OCI-LY7 (cell line): ENCODE measurements at regions not wholly inside any gene's neighbourhood (a gene's known extent, or its start where the extent isn't known, plus 50 kb on each side); places are given as distances from the start of the nearest gene placed in this dataset.

Experiments used
- BruUV-seq: library from RNA; stranded (reverse); fragments of 400-500 nt; replicated peaks from 2 replicates; lab custom pipeline; 2021; lab: Mats Ljungman, UMichigan
- CTCF ChIA-PET: fragments of 300-600 bp; sonication (Branson Sonifier 250); formaldehyde crosslinking; loops from one replicate; lab custom pipeline; 2022; ENCODE audit warnings: antibody characterized with exemption; ENCODE audit not compliant: unreplicated experiment; lab: Charles Lee
- POLR2A ChIA-PET: fragments of 300-600 bp; sonication (Branson Sonifier 250); formaldehyde crosslinking; loops from one replicate; lab custom pipeline; 2022; ENCODE audit warnings: antibody characterized with exemption; lab: Charles Lee
- DNase-seq: peaks from one replicate; pipeline ENCODE4 v3.0.0-alpha.2; 2015; ENCODE audit warnings: low spot score
- H2AFZ ChIP-seq: fragments of 200-600 bp; sonication (generic), shearing (Covaris generic); 2 replicates; pipeline ENCODE4 v1.6.1; 2014; ENCODE audit warnings: mild to moderate bottlenecking, antibody characterized with exemption, low read length, moderate library complexity
- H3K27ac ChIP-seq: fragments of 200-600 bp; sonication (generic); 2 replicates; pipeline ENCODE4 v1.5.1; 2014; ENCODE audit warnings: mixed run types, low read depth, mild to moderate bottlenecking, moderate library complexity, low read length, inconsistent platforms; ENCODE audit not compliant: poor library complexity, severe bottlenecking
- H3K36me3 ChIP-seq: fragments of 200-600 bp; sonication (generic); 2 replicates; pipeline ENCODE4 v1.6.1; 2014; ENCODE audit warnings: mild to moderate bottlenecking, antibody characterized with exemption, low read length, moderate library complexity, mixed read lengths; ENCODE audit not compliant: insufficient read depth
- H3K4me1 ChIP-seq: fragments of 200-600 bp; sonication (generic); 2 replicates; pipeline ENCODE4 v1.5.1; 2014; ENCODE audit warnings: mild to moderate bottlenecking, low read length; ENCODE audit not compliant: insufficient read depth, poor library complexity, severe bottlenecking
- H3K4me2 ChIP-seq: fragments of 200-600 bp; sonication (generic); 2 replicates; pipeline ENCODE4 v1.6.1; 2014; ENCODE audit warnings: mild to moderate bottlenecking, low read length
- H3K4me3 ChIP-seq: fragments of 200-600 bp; sonication (generic); 2 replicates; pipeline ENCODE4 v1.5.1; 2014; ENCODE audit warnings: mild to moderate bottlenecking, low read depth, low read length; ENCODE audit not compliant: poor library complexity, severe bottlenecking
- H3K79me2 ChIP-seq: fragments of 200-600 bp; sonication (generic); 2 replicates; pipeline ENCODE4 v1.6.1; 2016; ENCODE audit warnings: low read depth, mild to moderate bottlenecking, low read length, moderate library complexity, mixed read lengths; ENCODE audit not compliant: insufficient read depth
- H3K9me2 ChIP-seq: fragments of 200-600 bp; sonication (generic); 2 replicates; pipeline ENCODE4 v1.6.1; 2016; ENCODE audit warnings: mild to moderate bottlenecking, low read length, mixed read lengths; ENCODE audit not compliant: insufficient read depth
- H3K9me3 ChIP-seq: fragments of 200-600 bp; sonication (generic); 2 replicates; pipeline ENCODE4 v1.6.1; 2014; ENCODE audit warnings: mild to moderate bottlenecking, mixed run types, low read length, mixed read lengths
- H4K20me1 ChIP-seq: fragments of 200-600 bp; sonication (generic); 2 replicates; pipeline ENCODE4 v1.6.1; 2014; ENCODE audit warnings: mild to moderate bottlenecking, antibody characterized with exemption, low read length, moderate library complexity, mixed read lengths; ENCODE audit not compliant: insufficient read depth
- CTCF ChIP-seq: fragments of 200-600 bp; sonication (generic); conservative IDR thresholded peaks from 2 replicates; pipeline ENCODE4 v1.5.1; 2014; ENCODE audit warnings: mild to moderate bottlenecking, antibody characterized with exemption, low read length, moderate library complexity, mixed read lengths
- EZH2phosphoT487 ChIP-seq: fragments of 200-600 bp; sonication (generic); IDR thresholded peaks from 2 replicates; pipeline ENCODE4 v1.6.1; 2018; ENCODE audit warnings: low read depth, borderline replicate concordance, mild to moderate bottlenecking, mixed run types, antibody characterized with exemption, low read length, moderate library complexity, mixed read lengths
- intact Hi-C: fragments of 100-400 bp; cut with micrococcal nuclease; formaldehyde crosslinking; loops from one replicate; pipeline ENCODE4 v1.10.0; 2022; ENCODE audit not compliant: unreplicated experiment

- DNase-seq: no peak
- no peaks in the 10 kb centered on the region for H3K9me3 ChIP-seq
- ChIA-PET POLR2A (no interaction called here), CTCF (no interaction called here)
- no peaks in the 10 kb centered on the region for H4K20me1 ChIP-seq
- no peak overlapping the region for H3K4me2 ChIP-seq
- no peak overlapping the region for H3K4me3 ChIP-seq
- intact Hi-C loops: no loop called here
- H3K9me2 ChIP-seq: no peaks in the 10 kb centered on the region
- no peaks in the 10 kb centered on the region for H3K4me1 ChIP-seq
- H2AFZ ChIP-seq: no peak overlapping the region
- no TSS peak for BruUV-seq
- no peaks in the 10 kb centered on the region for H3K79me2 ChIP-seq
- no peak overlapping the region for H3K27ac ChIP-seq
- TF ChIP-seq EZH2phosphoT487 (no peak), CTCF (no peak)
- no peaks in the 10 kb centered on the region for H3K36me3 ChIP-seq
Measured at GRCh38 chr14:53788566-53788965, 168.1 kb downstream of the BMP4 start.

- H3K9me2 ChIP-seq: no peaks in the 10 kb centered on the region
- H3K9me3 ChIP-seq: no peaks in the 10 kb centered on the region
- no peak overlapping the region for H3K4me3 ChIP-seq
- no peak overlapping the region for H3K4me2 ChIP-seq
- H4K20me1 ChIP-seq: no peaks in the 10 kb centered on the region
- no peak overlapping the region for H3K27ac ChIP-seq
- no peak overlapping the region for H2AFZ ChIP-seq
- no peak for TF ChIP-seq EZH2phosphoT487
- no peak for TF ChIP-seq CTCF
- no peaks in the 10 kb centered on the region for H3K4me1 ChIP-seq
- CTCF ChIA-PET: no interaction called here
- no peaks in the 10 kb centered on the region for H3K79me2 ChIP-seq
- no peak for DNase-seq
- intact Hi-C loops: no loop called here
- BruUV-seq: no TSS peak
- no peaks in the 10 kb centered on the region for H3K36me3 ChIP-seq
- POLR2A ChIA-PET: no interaction called here
Measured at GRCh38 chr14:53786045-53786444, 170.6 kb downstream of the BMP4 start.

- no peaks in the 10 kb centered on the region for H3K79me2 ChIP-seq
- no peak overlapping the region for H3K27ac ChIP-seq
- H3K4me3 ChIP-seq: no peak overlapping the region
- H3K9me2 ChIP-seq: no peaks in the 10 kb centered on the region
- no TSS peak for BruUV-seq
- CTCF ChIA-PET: no interaction called here
- H3K36me3 ChIP-seq: no peaks in the 10 kb centered on the region
- H3K4me2 ChIP-seq: no peak overlapping the region
- DNase-seq: no peak
- no peaks in the 10 kb centered on the region for H4K20me1 ChIP-seq
- H3K4me1 ChIP-seq: no peaks in the 10 kb centered on the region
- H2AFZ ChIP-seq: no peak overlapping the region
- TF ChIP-seq EZH2phosphoT487 (no peak), CTCF (no peak)
- POLR2A ChIA-PET: no interaction called here
- intact Hi-C loops: no loop called here
- no peaks in the 10 kb centered on the region for H3K9me3 ChIP-seq
Measured at GRCh38 chr14:53784688-53785087, 171.9 kb downstream of the BMP4 start.
